Uterus (tissue), 2 donors: ENCODE measurements at regions not wholly inside any gene's neighbourhood (a gene's known extent, or its start where the extent isn't known, plus 50 kb on each side); places are given as distances from the start of the nearest gene placed in this dataset.

ENCODE experiments used
- POLR2A ChIP-seq, 2 donors: fragments of 450-650 bp; IDR thresholded peaks; one replicate each; pipeline ENCODE4 v1.6.1; 2016; ENCODE audit warnings: antibody characterized with exemption in 2 of 2, mild to moderate bottlenecking in 1 of 2, moderate library complexity in 1 of 2
- TF ChIP-seq, protein P1 (sequence below), 4 experiments: fragments of 200-600 bp in 2 of 4; fragments of 450-650 bp in 2 of 4; sonication (generic) in 2 of 4; IDR thresholded peaks; one replicate each; pipeline ENCODE4 v1.5.1; 2016 to 2019; ENCODE audit warnings: antibody characterized with exemption in 4 of 4, mild to moderate bottlenecking in 2 of 4, moderate library complexity in 1 of 4

DNA sequence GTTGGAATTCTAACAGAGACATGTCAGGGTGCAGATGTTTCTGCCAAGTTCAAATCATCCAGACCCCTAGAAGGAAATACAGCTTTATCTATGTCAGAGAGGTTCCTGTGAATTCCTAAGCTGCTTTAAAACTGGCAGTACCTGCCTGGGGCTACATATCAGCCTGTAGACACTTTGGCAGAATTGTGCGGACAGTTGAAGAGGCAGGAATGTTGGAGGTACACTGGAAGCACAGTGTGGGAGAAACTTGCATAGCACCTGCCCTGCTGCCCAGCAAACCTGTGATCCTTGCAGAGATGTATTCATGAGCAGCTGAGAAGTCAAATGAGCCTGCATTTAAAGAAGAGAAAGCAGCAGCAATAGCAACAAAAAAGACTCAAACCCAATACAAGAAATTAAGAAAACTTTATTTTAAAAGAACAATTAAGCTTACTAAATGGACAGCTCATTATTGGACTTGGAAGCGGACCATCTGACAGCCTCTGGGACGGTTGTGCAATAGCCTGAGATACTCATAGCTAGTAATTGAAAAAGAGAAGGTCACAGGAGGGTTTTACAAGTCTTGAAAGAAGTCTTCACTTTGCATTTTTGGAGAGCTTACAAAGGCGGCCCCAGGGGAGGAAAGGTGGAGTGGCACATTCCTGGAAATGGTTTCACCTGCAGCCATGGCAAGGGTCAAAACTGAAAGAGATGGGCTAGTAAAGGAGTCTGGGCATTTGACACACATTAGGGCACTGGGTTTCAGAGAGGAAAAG is 280.9 kb upstream of the FLRT2 start:
- TF ChIP-seq, protein P1, sequence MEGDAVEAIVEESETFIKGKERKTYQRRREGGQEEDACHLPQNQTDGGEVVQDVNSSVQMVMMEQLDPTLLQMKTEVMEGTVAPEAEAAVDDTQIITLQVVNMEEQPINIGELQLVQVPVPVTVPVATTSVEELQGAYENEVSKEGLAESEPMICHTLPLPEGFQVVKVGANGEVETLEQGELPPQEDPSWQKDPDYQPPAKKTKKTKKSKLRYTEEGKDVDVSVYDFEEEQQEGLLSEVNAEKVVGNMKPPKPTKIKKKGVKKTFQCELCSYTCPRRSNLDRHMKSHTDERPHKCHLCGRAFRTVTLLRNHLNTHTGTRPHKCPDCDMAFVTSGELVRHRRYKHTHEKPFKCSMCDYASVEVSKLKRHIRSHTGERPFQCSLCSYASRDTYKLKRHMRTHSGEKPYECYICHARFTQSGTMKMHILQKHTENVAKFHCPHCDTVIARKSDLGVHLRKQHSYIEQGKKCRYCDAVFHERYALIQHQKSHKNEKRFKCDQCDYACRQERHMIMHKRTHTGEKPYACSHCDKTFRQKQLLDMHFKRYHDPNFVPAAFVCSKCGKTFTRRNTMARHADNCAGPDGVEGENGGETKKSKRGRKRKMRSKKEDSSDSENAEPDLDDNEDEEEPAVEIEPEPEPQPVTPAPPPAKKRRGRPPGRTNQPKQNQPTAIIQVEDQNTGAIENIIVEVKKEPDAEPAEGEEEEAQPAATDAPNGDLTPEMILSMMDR (IDR thresholded peaks at IDR 0.05) = no peak
- TF ChIP-seq POLR2A (IDR thresholded peaks at IDR 0.05) = no peak
